ENCODE measurements at regions not wholly inside any gene's neighbourhood (a gene's known extent, or its start where the extent isn't known, plus 50 kb on each side); places are given as distances from the start of the nearest gene placed in this dataset.
"Not testable (repeated sequence)": the region's sequence is repeated elsewhere in the genome, so short reads cannot be mapped to it uniquely, and the experiment has no call there.

DNA sequence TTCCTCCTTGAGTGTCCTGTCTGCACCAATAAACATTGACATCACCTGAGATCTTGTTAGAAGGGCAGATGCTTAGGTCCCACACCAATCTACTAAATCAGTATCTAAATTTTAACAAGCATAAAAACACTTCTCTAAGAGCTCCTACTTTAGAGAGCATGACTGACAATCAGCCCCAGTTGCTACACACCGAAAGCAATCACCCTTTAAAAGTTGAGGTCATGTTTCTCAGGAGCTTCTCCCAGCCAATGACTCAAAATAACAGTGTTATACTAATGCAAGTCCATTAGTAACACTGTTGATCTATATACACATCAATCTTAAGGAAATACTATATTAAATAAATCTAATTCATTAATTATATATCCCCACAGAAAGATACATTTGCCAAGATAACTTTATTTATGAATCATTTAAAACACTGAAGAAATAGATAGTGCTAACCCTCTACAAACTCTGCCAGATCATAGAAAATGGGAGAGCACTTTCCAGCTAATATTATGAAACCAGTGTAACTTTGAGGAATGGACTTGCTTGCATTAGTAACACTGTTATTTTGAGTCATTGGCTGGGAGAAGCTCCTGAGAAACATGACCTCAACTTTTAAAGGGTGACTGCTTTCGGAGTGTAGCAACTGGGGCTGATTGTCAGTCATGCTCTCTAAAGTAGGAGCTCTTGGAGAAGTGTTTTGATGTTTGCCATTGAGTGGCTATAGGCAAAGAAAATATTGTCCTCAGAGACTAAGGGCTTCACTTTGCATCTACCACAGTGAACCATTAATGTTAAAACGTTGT lies 109.8 kb upstream of the HDX start:
- DNase-seq: no peak

DNA sequence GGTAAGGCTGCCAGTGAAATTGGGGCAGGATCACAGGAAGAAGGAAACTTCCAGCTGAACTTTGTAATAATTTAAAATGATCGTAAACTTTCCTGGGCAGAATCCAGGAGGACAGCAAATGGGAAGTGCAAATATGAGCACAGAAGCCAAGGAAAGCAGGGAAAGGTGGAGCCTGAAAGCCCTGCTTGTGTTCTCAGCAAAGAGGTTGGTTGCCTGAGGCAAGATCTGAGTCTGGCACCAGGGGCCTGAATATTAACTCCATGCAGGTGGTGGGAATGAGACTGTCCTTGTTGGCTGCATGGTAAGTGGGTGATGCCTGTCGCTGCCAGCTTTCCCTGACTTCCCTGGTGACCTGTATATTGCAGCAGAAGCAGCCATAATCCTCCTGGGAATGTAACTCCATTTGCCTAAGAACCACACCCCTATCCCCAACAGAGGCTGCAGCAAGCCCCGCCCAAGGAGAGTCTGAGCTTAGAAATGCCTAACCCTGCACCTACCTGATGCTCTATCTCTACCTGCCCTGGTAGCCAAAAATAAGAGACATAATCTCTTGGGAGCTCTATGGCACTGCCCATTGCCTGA lies 132.0 kb upstream of the HDX start:
- no peak for DNase-seq

DNA sequence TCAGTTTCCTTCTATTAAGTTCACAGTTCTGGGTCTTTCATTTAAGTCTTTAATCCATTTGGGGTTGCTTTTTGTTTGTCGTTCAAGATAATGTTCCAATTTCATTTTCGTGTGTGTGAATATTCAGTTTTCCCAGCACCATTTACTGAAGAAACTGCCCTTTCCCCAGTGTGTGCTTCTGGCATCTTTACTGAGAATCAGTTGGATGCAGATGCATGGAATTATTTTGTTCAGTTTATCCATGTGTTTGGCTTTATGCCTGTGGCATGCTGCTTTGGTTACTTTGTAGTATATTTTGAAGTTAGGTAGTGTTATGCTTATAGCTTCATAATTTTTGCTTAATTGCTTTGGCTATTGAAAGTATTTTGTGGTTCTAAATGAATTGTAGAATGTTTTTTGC lies 163.8 kb upstream of the HDX start:
- DNase-seq: no peak

DNA sequence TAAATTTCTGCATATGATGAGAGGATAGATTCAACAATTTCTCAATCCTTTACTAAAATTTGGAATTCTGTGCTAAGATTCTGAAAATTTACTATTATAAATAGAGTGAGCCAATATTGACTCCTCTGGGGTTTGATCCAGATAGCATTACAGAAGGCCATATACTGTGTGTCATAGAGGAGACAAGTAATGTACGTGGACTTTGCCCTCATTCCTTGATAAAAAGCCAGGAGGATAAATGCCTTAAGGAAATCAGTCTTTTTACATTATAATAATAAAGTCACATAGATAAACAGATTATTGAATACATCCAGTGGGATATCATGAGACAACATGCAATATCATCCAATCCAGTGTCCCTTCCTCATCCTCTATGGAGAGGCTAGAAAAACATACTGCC lies 188.0 kb upstream of the HDX start:
- DNase-seq: no peak

DNA sequence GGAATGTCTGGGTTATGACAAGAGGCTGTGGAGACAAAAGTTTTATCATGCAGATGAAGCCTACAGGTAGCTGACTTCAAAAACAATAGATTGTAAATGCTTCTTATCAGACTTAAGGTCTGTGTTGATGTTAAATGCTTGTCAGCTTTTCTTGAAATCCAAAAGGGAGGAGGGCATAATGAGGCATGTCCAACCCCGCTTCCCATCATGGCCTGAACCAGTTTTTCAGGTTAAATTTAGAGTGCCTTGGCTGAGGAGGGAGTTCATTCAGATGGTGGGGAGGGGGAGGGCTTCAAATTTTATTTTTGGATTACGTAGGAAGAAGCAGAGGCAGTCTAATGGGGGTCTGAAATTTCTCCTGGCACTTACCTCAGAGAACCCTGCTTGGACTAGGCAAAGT lies 207.7 kb upstream of the HDX start:
- no peak for DNase-seq

DNA sequence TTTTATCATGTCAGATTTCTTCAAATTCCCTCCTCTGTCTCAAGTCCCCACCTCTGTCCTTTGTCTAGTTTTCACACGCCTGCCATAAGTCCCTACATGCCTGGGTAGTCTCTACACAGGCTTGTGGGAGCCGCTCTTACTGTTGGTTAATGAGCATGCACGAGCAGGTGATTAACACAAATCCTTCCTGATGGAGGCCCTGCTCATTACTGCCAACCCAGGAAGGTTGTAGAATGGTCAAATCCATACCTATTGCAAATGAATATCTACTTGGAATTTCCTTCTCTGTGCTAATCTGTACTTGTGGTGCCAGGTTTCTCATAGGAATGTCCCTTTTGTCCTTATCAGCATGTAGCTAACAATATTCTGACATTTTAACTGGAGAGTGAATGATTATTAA lies 208.4 kb upstream of the HDX start:
- peak; percentile 31 for DNase-seq

DNA sequence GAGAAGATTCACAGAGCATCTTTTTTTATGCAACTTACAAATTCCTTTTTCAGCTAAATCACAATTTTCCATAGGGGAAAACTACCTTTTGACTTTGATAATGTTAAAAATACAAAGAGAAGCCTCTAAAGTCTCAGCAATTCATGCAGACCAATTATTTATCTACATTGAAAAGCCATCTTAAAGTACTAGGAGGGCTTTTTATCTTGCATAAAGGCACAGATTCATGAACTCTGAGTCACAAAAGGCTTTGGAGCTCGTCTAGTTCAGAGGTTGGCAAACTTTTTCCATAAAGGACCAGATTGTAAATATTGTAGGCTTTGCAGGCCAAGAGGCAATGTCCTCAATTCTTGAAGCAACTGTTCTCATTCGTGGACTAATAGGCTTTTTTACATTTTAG lies 210.4 kb upstream of the HDX start:
- DNase-seq: no peak

DNA sequence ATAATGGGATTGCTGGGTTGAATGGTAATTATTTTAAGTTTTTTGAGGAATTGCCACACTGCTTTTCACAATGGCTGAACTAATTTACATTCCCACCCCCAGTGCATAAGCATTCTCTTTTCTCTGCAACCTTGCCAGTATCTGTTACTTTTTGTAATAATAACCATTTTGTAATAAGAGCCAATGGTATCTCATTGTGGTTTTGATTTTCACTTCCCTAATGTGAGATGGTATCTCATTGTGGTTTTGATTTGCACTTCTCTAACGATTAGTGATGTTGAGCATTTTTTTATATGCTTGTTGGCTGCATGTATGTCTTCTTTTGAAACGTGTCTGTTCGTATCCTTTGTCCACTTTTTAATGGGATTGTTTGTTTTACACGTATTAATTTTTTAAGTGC lies 213.1 kb upstream of the HDX start:
- DNase-seq: no peak

DNA sequence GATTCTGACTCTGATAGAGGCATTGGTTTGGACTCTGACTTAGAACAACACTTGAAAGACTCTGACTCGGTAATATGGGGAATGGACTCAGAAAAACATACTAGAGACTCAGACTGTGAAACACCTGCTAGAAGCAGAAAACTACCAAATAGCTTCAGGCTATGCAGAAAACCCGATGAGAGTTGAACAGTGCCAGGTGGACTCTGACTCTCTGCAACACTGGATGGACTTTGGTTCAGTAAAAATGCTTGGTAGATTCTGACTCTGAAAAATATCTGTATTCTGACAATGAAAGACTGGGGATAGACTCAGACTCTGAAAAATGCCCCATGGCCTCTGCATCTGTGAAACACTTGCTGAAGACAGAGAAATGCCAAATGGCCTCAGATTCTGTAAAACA lies 215.1 kb upstream of the HDX start:
- no peak for DNase-seq

DNA sequence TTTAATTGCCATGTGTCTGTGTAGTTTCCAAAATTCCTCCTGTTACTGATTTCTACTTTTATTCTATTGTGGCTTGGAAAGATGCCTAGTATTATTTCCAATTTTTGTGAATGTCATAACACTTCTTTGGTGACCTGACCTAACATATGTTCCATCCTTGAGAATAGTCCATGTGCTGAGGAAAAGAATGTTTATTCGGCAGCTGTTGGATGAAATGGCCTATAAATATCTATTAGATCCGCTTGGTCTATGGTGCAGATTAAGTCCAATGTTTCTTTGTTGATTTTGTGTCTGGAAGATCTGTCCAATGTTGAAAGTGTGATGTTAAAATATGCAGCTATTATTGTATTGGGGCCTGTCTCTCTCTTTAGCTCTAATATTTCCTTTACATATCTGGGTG lies 219.2 kb upstream of the HDX start:
- DNase-seq: no peak

DNA sequence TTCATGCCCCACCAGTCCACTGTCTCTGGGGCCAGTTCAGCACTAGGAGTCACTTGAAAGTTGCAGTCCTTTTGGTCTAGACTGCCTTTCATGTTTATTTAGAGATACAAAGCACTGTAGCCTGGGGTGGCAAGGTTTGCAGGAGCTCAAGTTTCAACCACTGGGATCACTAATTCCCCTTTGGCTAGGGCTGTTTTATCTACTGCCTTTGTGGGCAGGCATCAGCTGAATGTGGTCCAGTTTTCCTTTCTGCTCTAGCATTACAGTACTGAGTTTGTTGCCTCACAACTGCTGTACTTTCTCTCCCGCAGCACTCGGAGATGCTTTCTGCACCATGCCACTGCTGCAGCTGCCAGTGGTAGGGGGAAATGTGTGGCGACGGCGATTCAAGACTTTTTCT lies 222.3 kb upstream of the HDX start:
- DNase-seq: no peak

DNA sequence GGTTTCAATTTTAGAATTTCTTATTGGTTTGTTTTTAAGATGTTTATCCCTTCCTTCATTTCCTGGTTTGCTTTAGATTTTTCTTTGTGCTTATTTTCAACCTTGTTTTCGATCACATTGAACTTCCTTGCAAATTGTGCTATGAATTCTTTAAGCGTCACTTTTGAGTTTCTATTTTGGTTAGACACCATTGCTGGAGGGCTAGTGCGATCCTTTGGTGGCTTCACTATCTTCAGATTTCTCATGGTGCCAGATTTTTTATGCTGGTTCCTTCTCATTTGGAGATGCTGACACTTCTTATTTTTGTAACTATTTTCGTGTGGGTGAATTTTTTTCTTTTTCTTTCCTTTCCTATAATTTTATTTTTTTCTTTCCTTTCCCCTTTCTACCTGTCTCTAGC lies 227.2 kb upstream of the HDX start:
- no peak for DNase-seq

DNA sequence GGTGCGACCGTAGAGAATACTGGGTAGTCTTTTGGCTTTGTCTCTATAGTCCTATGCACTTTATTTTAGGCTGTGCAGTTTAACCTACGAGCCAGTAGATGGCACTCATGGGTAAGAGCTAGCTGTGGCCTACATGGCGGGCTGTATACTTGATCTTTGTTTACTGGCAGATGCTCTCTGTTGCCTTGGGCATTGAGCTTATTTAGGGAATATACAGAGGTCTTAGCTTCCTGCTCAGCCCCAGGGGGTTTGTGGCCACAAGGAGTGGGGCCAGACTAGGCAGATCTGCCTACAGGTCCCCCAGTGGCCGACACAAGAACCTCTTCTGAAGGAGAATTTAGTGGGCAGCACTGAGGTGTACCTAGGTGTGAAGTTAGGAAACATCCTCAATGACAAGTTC lies 227.6 kb upstream of the HDX start:
- DNase-seq: peak; percentile 87

DNA sequence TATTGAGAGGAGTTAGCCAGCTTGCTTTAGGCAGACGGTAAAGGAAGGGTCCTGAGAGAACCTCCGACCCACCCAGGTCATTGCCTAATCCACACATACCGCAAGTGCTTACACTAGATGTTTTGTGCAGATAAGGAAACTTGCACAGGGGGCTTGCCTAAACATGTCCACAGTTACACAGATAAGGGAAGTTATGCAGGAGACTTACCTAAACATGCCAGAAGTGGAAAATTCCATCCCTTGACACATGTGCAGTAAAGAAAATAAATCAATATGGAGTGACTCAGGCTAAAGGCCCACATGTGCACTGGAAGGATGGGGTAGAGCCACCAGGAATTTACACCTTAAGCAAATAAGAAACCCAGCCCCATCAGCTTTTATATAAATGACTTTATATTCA lies 232.8 kb upstream of the HDX start:
- DNase-seq: no peak

DNA sequence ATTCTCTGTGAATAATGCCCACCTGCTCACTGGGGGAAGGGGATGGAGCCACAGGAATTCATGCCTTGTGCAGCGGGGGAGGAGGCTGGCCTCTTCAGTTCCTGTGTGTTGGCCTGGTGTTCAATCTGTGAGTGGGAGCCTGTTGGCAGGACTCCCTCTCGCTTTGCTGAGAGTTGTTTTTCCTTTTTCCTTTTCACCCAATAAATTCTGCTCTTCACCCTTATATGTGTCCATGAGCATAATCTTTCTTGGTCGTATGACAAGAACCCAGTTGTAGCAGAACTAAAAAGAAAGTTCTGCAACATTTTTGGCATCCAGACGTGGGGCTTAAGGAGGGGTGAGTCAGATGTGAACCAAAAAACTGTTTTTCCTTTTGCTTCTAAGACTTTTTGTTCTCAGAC lies 235.2 kb upstream of the HDX start:
- DNase-seq: no peak

DNA sequence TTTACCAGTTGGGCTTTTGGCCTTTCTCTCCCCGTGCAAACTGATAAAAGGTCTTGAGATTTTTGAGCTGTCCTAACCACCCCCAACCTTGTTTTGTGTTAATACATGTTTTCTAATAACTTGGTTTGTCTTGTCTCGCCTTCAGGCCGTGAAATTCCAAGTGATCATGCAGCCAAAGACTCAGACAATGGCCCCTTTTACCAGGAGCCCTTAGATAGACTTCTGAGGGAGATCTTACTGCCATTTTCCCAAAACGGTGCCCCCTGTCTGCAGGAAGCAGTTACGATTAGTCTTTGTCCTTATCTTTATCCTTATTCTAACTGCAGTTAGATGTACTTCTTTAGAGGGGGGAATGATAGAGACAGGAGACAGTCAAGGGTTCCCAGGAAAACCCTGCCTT lies 245.3 kb upstream of the HDX start:
- DNase-seq: no peak

DNA sequence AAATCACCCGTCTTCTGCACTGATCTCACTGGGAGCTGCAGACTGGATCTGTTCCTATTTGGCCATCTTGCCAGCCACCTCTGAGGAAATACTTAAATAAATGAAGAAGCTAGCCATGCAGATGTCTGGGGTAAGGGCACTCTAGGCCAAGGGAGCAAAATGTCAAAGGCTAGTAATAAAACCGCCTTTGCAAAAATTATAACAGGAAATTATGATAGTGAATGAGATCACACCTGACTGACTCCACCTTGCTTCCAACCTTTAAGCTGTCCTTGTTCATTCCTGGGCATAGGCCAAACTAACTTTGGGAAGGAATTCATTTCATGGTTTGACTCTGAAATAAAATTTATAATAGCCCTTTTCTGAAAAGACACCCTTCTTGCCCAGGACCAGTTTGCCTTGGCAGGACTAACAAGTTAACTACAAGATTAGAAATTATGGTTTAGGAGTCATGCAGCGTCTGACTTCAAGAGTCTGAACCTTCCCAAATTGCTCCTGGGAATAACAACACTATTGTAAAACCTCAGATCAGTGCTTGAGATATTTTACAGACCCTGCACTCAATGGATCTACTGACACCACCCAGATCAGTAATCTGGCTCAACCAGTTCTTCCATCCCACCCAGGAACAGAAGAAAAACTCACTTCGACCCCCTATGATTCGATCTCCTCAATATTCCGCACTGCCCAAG lies 246.9 kb upstream of the HDX start:
- DNase-seq: no peak

DNA sequence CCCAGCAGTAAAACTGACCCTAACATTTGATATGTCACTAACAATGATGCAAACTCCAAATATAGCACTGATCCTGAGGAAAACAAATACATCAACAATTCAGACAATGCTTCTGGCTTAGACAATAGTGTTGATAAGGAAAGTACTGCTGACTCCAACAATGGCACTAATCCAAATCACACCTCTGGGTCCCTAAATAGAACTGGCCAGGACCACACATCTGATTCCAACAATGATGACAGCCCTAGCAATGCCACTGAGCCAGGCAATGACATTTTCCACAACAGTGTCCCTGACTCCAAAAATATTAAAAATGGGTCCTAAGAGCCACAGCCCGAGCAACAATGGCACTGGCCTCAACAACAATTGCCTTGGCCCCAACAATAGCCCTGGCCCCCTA lies 243.1 kb upstream of the APOOL start:
- no peak for DNase-seq

DNA sequence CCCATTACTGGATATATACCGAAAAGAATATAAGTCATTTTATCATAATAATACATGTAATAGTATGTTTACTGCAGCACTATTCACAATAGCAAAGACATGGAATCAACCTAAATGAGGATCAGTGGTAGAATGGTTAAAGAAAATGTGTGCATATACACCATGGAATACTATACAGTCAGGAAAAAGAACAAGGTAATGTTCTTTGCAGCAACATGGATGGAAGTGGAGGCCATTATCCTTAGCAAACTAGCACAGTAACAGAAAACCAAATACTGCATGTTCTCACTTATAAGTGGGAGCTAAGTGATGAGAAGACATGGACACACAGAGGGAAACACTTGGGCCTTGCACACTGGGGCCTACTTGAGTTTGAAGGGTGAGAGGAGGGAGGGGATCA lies 207.4 kb upstream of the APOOL start:
- no peak for DNase-seq

DNA sequence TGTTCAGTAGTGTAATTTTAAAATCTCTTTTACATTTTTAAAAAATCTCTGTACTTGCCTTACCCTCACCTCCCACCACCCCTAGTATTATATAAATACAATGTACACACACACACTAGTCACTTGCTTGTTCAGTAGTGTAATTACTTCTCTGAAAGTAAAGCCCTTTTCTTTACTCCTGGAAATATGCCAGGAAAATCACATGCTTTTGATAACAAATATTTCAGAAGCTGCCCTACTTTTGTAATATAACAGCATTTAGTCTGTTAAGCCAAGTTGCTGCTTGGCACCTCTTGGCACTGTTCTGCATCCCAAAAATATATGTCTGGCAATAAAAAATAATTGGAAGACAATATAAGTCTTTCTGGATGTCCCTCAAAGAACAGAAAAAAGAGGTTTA lies 172.8 kb upstream of the APOOL start:
- no peak for DNase-seq

DNA sequence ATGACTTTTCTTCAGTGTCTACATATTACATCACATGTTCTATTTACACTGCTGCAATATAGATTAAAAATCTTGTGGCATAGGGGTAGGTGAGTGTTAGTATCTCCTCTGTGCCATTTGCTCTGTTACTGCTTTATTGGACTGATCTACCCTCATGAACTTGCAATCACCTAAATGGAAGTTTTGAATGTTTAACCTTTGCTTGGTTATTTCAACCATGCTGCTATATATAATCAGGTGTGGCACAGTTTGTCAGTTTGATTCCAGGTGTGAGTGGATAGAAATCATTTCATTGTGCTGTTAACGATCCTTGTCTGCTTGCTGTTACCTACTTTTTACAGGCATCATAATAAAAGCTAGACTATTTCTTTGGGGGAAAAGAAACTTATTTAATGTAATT lies 157.1 kb upstream of the APOOL start:
- not testable (repeated sequence) for DNase-seq

DNA sequence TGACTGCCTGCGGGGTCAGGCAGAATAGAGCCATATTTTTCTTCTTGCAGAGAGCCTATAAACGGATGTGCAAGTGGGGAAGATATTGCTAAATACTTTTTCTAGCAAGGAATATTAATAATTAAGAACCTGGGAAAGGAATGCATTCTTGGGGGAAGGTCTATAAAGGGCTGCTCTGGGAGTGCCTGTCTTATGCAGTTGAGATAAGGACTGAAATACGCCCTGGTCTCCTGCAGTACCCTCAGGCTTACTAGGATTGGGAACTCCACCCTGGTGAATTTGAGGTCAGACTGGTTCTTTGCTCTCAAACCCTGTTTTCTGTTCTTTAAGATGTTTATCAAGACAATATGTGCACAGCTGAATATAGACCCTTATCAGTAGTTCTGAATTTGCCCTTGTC lies 152.5 kb upstream of the APOOL start:
- not testable (repeated sequence) for DNase-seq

DNA sequence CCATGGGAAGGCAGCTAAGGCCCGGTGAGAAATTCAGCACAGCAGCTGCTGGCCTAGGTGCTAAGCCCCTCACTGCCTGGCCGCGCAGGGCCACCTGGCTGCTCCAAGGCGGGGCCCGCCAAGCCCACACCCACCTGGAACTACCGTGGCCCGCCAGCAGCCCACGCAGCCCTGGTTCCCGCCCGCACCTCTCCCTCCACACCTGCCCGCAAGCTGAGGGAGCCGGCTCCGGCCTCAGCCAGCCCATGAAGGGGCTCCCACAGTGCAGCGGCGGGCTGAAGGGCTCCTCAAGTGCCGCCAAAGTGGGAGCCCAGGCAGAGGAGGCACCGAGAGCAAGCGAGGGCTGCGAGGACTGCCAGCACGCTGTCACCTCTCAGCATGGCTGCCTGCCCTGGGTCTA lies 146.9 kb upstream of the APOOL start:
- DNase-seq: not testable (repeated sequence)

DNA sequence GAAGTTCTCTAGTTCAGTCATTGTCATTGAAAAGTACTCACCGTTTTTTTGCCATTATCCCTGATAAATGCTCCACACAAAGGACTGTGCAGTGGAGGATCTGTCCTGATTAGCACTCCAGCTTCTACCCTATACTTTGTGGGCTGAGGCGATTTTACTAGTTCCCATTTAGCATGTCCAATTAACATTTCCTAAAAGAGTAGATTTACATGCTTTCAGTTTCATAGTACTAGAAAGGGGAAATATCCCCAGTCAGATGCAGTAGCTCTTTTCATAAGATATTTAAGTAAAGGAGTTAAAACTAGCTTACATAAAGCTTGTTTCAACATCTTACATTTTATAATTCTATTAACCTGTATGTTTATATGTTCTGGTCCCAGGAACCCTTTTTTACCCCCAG lies 144.9 kb upstream of the APOOL start:
- not testable (repeated sequence) for DNase-seq

DNA sequence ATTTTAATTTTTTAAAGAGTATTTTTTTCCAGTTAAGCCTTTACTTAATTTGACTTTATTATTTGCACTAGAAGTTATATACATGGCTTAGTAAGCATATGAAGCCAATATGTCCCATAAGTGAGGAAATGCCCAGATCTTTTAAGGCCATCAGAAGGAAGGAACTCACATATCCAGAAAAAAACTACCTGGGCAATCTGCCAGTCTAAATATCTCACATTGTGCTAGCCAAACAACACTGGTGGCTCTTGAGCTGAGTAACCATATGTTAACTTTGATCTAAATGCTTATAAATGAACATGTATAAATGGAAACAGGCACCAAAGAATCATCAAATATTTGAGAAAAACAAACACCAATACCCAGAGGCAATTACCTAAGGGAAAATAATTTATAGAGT lies 138.6 kb upstream of the APOOL start:
- DNase-seq: no peak
